ENCODE measurements at regions not wholly inside any gene's neighbourhood (a gene's known extent, or its start where the extent isn't known, plus 50 kb on each side); places are given as distances from the start of the nearest gene placed in this dataset.
"Not testable (repeated sequence)": the region's sequence is repeated elsewhere in the genome, so short reads cannot be mapped to it uniquely, and the experiment has no call there.

- no peaks in the 10 kb centered on the region for H3K9me3 ChIP-seq (ENCODE audit: control insufficient read depth, low read length)
- ATAC-seq (no peak), DNase-seq (no peak)
- no peaks in the 10 kb centered on the region for H3K27me3 ChIP-seq (ENCODE audit: control insufficient read depth, insufficient read depth)
- no peaks in the 10 kb centered on the region for H3K4me1 ChIP-seq (ENCODE audit: control insufficient read depth, insufficient read depth, low read length)
- H3K27ac ChIP-seq (ENCODE audit: low read length): no peak overlapping the region
- 66% methylated on average over 7 of the region's 7 CpGs for WGBS
- intact Hi-C loops (cut with DNase I): no loop called here
- no peak overlapping the region for H3K4me3 ChIP-seq (ENCODE audit: low read length)
Measured at GRCh38 chr20:55535366-55535765, 470.0 kb downstream of the CBLN4 start.

GRCh38 chr20:55533632-55534031, 471.7 kb downstream of the CBLN4 start:
- Histone ChIP-seq H3K4me3 (ENCODE audit: low read length) (no peak overlapping the region), H3K27ac (ENCODE audit: low read length) (no peak overlapping the region), H3K9me3 (ENCODE audit: control insufficient read depth, low read length) (no peaks in the 10 kb centered on the region), H3K4me1 (ENCODE audit: control insufficient read depth, insufficient read depth, low read length) (no peaks in the 10 kb centered on the region), H3K27me3 (ENCODE audit: control insufficient read depth, insufficient read depth) (no peaks in the 10 kb centered on the region)
- intact Hi-C loops (cut with DNase I): no loop called here
- DNase-seq (no peak), ATAC-seq (no peak)
- WGBS: 83% methylated on average over 3 of the region's 3 CpGs

GRCh38 chr20:55530763-55531162, 474.6 kb downstream of the CBLN4 start:
- no peak overlapping the region for H3K4me3 ChIP-seq (ENCODE audit: low read length)
- DNase-seq: no peak
- no peak for ATAC-seq
- no peaks in the 10 kb centered on the region for H3K9me3 ChIP-seq (ENCODE audit: control insufficient read depth, low read length)
- intact Hi-C loops (cut with DNase I): no loop called here
- no peak overlapping the region for H3K27ac ChIP-seq (ENCODE audit: low read length)
- WGBS: 86% methylated on average over 3 of the region's 3 CpGs
- H3K27me3 ChIP-seq (ENCODE audit: control insufficient read depth, insufficient read depth): no peaks in the 10 kb centered on the region
- no peaks in the 10 kb centered on the region for H3K4me1 ChIP-seq (ENCODE audit: control insufficient read depth, insufficient read depth, low read length)

- no peak overlapping the region for H3K4me3 ChIP-seq (ENCODE audit: low read length)
- no peaks in the 10 kb centered on the region for H3K9me3 ChIP-seq (ENCODE audit: control insufficient read depth, low read length)
- intact Hi-C loops (cut with DNase I): no loop called here
- ATAC-seq: no peak
- WGBS: 53% methylated on average over 3 of the region's 3 CpGs
- no peaks in the 10 kb centered on the region for H3K4me1 ChIP-seq (ENCODE audit: control insufficient read depth, insufficient read depth, low read length)
- DNase-seq: no peak
- H3K27ac ChIP-seq (ENCODE audit: low read length): no peak overlapping the region
- no peaks in the 10 kb centered on the region for H3K27me3 ChIP-seq (ENCODE audit: control insufficient read depth, insufficient read depth)
Measured at GRCh38 chr20:55528482-55528881, 476.8 kb downstream of the CBLN4 start.

GRCh38 chr20:55522296-55522815, 483.0 kb downstream of the CBLN4 start:
- no peak for ATAC-seq
- 92% methylated on average over 4 of the region's 4 CpGs for WGBS
- intact Hi-C loops (cut with DNase I): no loop called here

GRCh38 chr20:55517584-55517983, 487.7 kb downstream of the CBLN4 start:
- H3K9me3 ChIP-seq (ENCODE audit: control insufficient read depth, low read length); H3K27ac ChIP-seq (ENCODE audit: low read length); H3K4me3 ChIP-seq (ENCODE audit: low read length); intact Hi-C loops (cut with DNase I); H3K27me3 ChIP-seq (ENCODE audit: control insufficient read depth, insufficient read depth); ATAC-seq; H3K4me1 ChIP-seq (ENCODE audit: control insufficient read depth, insufficient read depth, low read length); DNase-seq: not testable (repeated sequence)

More at GRCh38 chr20:55522296-55522815, 483.0 kb downstream of the CBLN4 start:
- Histone ChIP-seq H3K27ac (ENCODE audit: low read length) (no peak overlapping the region), H3K4me1 (ENCODE audit: control insufficient read depth, insufficient read depth, low read length) (no peaks in the 10 kb centered on the region), H3K4me3 (ENCODE audit: low read length) (no peak overlapping the region), H3K27me3 (ENCODE audit: control insufficient read depth, insufficient read depth) (no peaks in the 10 kb centered on the region), H3K9me3 (ENCODE audit: control insufficient read depth, low read length) (no peaks in the 10 kb centered on the region)
- DNase-seq: no peak

DNA sequence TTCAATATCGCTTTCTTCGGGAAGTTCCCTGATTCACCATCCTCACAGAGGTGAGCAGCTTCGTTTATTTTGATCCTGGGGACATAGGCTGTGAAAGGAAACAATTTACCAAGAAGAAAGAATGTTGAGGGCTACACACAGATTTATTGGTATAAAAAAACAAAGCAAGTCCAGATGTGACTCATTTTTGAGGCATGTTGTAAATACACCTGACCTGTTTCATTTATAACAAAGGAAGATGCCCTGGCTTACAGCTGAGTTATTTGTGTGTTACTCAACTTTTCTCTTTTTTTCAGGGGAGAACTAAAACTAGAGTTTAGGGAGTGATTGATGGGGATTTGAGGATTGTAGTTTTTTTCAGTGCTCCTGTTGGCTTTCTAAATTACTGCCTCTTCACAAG, 489.5 kb downstream of the CBLN4 start:
- ATAC-seq (no peak), DNase-seq (no peak)
- Histone ChIP-seq H3K27me3 (ENCODE audit: control insufficient read depth, insufficient read depth) (no peaks in the 10 kb centered on the region), H3K27ac (ENCODE audit: low read length) (no peak overlapping the region), H3K4me3 (ENCODE audit: low read length) (no peak overlapping the region), H3K4me1 (ENCODE audit: control insufficient read depth, insufficient read depth, low read length) (no peaks in the 10 kb centered on the region), H3K9me3 (ENCODE audit: control insufficient read depth, low read length) (no peaks in the 10 kb centered on the region)
- intact Hi-C loops (cut with DNase I): no loop called here
- 53% methylated on average over 3 of the region's 3 CpGs for WGBS

GRCh38 chr20:55514531-55514930, 490.8 kb downstream of the CBLN4 start:
- DNase-seq (no peak), ATAC-seq (no peak)
- no peaks in the 10 kb centered on the region for H3K4me1 ChIP-seq (ENCODE audit: control insufficient read depth, insufficient read depth, low read length)
- intact Hi-C loops (cut with DNase I): no loop called here
- H3K9me3 ChIP-seq (ENCODE audit: control insufficient read depth, low read length): no peaks in the 10 kb centered on the region
- no peaks in the 10 kb centered on the region for H3K27me3 ChIP-seq (ENCODE audit: control insufficient read depth, insufficient read depth)
- no peak overlapping the region for H3K4me3 ChIP-seq (ENCODE audit: low read length)
- 80% methylated on average over 2 of the region's 2 CpGs for WGBS
- no peak overlapping the region for H3K27ac ChIP-seq (ENCODE audit: low read length)

DNA sequence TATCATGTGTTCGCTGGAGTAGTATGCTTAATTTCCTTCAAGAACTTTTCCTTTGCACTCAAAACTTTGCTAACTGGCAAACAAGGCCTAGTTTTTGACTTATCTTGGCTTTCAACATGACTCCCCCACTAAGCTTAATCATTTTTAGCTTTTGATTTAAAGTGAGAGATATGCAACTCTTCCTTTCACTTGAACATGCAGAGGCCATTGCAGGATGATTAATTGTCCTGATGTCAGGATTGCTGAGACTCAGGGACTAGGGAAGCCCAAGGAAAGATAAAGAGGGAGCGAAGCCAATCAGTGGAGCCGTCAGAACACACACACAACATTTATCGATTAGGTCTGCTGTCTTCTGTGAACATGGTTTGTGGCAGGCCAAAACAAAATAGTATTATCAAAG, 491.4 kb downstream of the CBLN4 start:
- 34% methylated on average over 4 of the region's 4 CpGs for WGBS
- no peak for ATAC-seq
- H3K27ac ChIP-seq (ENCODE audit: low read length): no peak overlapping the region
- no peaks in the 10 kb centered on the region for H3K4me1 ChIP-seq (ENCODE audit: control insufficient read depth, insufficient read depth, low read length)
- H3K27me3 ChIP-seq (ENCODE audit: control insufficient read depth, insufficient read depth): no peaks in the 10 kb centered on the region
- no peaks in the 10 kb centered on the region for H3K9me3 ChIP-seq (ENCODE audit: control insufficient read depth, low read length)
- no peak for DNase-seq
- intact Hi-C loops (cut with DNase I): no loop called here
- no peak overlapping the region for H3K4me3 ChIP-seq (ENCODE audit: low read length)

DNA sequence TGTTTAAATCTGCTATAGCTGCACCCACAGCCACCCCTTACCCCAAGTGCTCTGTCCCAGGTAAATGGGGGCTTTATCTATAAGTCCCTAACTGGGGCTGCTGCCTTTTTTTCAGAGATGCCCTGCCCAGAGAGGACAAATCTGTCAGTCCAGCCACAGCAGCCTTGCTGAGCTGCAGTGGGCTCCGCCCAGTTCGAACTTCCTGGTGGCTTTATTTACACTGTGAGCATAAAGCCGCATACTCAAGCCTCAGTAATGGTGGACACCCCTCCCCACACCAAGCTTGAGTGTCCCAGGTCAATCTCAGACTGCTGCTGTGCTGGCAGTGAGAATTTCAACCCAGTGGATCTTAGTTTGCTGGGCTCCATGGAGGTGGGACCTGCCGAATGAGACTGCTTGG, 505.2 kb downstream of the CBLN4 start:
- DNase-seq: no peak
- intact Hi-C loops (cut with DNase I): loop anchor here in 1 of 4 donors (10.0 kb wide), 1 partner anchor 55 kb away; no protein-coding TSS in a partner anchor
- Histone ChIP-seq H3K4me3 (ENCODE audit: low read length) (no peak overlapping the region), H3K9me3 (ENCODE audit: control insufficient read depth, low read length) (no peaks in the 10 kb centered on the region), H3K27ac (ENCODE audit: low read length) (no peak overlapping the region), H3K27me3 (ENCODE audit: control insufficient read depth, insufficient read depth) (no peaks in the 10 kb centered on the region), H3K4me1 (ENCODE audit: control insufficient read depth, insufficient read depth, low read length) (no peaks in the 10 kb centered on the region)
- no peak for ATAC-seq
- 81% methylated on average over 4 of the region's 4 CpGs for WGBS

GRCh38 chr20:55488593-55488992, 516.7 kb downstream of the CBLN4 start:
- intact Hi-C loops (cut with DNase I): no loop called here
- no peaks in the 10 kb centered on the region for H3K27me3 ChIP-seq (ENCODE audit: control insufficient read depth, insufficient read depth)
- WGBS: 79% methylated on average over 1 of the region's 1 CpG
- DNase-seq (no peak), ATAC-seq (no peak)
- no peak overlapping the region for H3K27ac ChIP-seq (ENCODE audit: low read length)
- no peaks in the 10 kb centered on the region for H3K4me1 ChIP-seq (ENCODE audit: control insufficient read depth, insufficient read depth, low read length)
- H3K9me3 ChIP-seq (ENCODE audit: control insufficient read depth, low read length): no peaks in the 10 kb centered on the region
- H3K4me3 ChIP-seq (ENCODE audit: low read length): no peak overlapping the region

GRCh38 chr20:55478724-55479450, 526.4 kb downstream of the CBLN4 start:
- Histone ChIP-seq H3K27ac (ENCODE audit: low read length) (no peak overlapping the region), H3K4me1 (ENCODE audit: control insufficient read depth, insufficient read depth, low read length) (no peaks in the 10 kb centered on the region), H3K27me3 (ENCODE audit: control insufficient read depth, insufficient read depth) (no peaks in the 10 kb centered on the region), H3K4me3 (ENCODE audit: low read length) (no peak overlapping the region), H3K9me3 (ENCODE audit: control insufficient read depth, low read length) (no peaks in the 10 kb centered on the region)
- ATAC-seq (no peak), DNase-seq (no peak)
- intact Hi-C loops (cut with DNase I): no loop called here
- 41% methylated on average over 2 of the region's 2 CpGs for WGBS

Data from right cardiac atrium (tissue), 5 donors.